Neuronal stem cell (in vitro differentiated cells): ENCODE measurements at regions not wholly inside any gene's neighbourhood (a gene's known extent, or its start where the extent isn't known, plus 50 kb on each side); places are given as distances from the start of the nearest gene placed in this dataset.

Source experiments
- DNase-seq: peaks from one replicate; pipeline ENCODE4 v3.0.0-alpha.2; 2013; ENCODE audit warnings: low spot score
- H2AFZ ChIP-seq: one replicate; pipeline ENCODE4 v1.6.1; 2013; ENCODE audit warnings: mild to moderate bottlenecking, low read length, inconsistent platforms
- H2AK5ac ChIP-seq: 2 replicates; pipeline ENCODE4 v1.6.1; 2013; ENCODE audit warnings: low read depth, mild to moderate bottlenecking, inconsistent platforms, low read length, moderate library complexity, mixed read lengths
- H2BK120ac ChIP-seq: 2 replicates; pipeline ENCODE4 v1.6.1; 2013; ENCODE audit warnings: low read depth, mild to moderate bottlenecking, inconsistent platforms, low read length, moderate library complexity, mixed read lengths
- H2BK12ac ChIP-seq: one replicate; pipeline ENCODE4 v1.6.1; 2013; ENCODE audit warnings: low read length, inconsistent platforms
- H2BK15ac ChIP-seq: 2 replicates; pipeline ENCODE4 v1.6.1; 2013; ENCODE audit warnings: mild to moderate bottlenecking, low read length, inconsistent platforms, mixed read lengths
- H2BK5ac ChIP-seq: one replicate; pipeline ENCODE4 v1.6.1; 2013; ENCODE audit warnings: inconsistent platforms, mild to moderate bottlenecking, low read length, moderate library complexity
- H3K14ac ChIP-seq: one replicate; pipeline ENCODE4 v1.6.1; 2013; ENCODE audit warnings: low read length, inconsistent platforms
- H3K18ac ChIP-seq: 2 replicates; pipeline ENCODE4 v1.6.1; 2013; ENCODE audit warnings: low read length, inconsistent platforms
- H3K23ac ChIP-seq: 2 replicates; pipeline ENCODE4 v1.6.1; 2013; ENCODE audit warnings: low read depth, mild to moderate bottlenecking, mixed read lengths, low read length, inconsistent platforms; ENCODE audit not compliant: poor library complexity
- H3K27ac ChIP-seq: replicated peaks from 3 replicates; pipeline ENCODE4 v1.5.1; 2013; ENCODE audit warnings: low read length, inconsistent platforms
- H3K27me3 ChIP-seq, 3 experiments: 2 replicates each; pipeline ENCODE4 v1.6.1; 2013; ENCODE audit warnings: low read length in 3 of 3, mild to moderate bottlenecking in 2 of 3, inconsistent platforms in 1 of 3, low read depth in 1 of 3, mixed read lengths in 1 of 3, moderate library complexity in 1 of 3; ENCODE audit not compliant: control insufficient read depth in 3 of 3, insufficient read depth in 3 of 3
- H3K36me3 ChIP-seq, 2 donors: replicated peaks in 1 of 2; 2 replicates each; pipeline ENCODE4 v1.6.1; 2013; ENCODE audit warnings: low read length in 2 of 2; ENCODE audit not compliant: control insufficient read depth in 2 of 2, insufficient read depth in 2 of 2
- H3K4ac ChIP-seq: 2 replicates; pipeline ENCODE4 v1.6.1; 2013; ENCODE audit warnings: inconsistent platforms, mild to moderate bottlenecking, low read length, moderate library complexity
- H3K4me1 ChIP-seq, 2 donors: 1 replicate in 1 of 2; 2 replicates in 1 of 2; pipeline ENCODE4 v1.6.1; 2013; ENCODE audit warnings: low read length in 2 of 2, low read depth in 1 of 2; ENCODE audit not compliant: control insufficient read depth in 2 of 2, insufficient read depth in 1 of 2
- H3K4me2 ChIP-seq: one replicate; pipeline ENCODE4 v1.6.1; 2013; ENCODE audit warnings: mild to moderate bottlenecking, low read length, inconsistent platforms; ENCODE audit not compliant: insufficient read depth, poor library complexity, severe bottlenecking
- H3K4me3 ChIP-seq, 2 donors: 2 replicates each; pipeline ENCODE4 v1.5.1; 2013; ENCODE audit warnings: low read length in 2 of 2, mild to moderate bottlenecking in 2 of 2, inconsistent platforms in 1 of 2, moderate library complexity in 1 of 2
- H3K79me1 ChIP-seq: one replicate; pipeline ENCODE4 v1.6.1; 2013; ENCODE audit warnings: low read depth, mild to moderate bottlenecking, inconsistent platforms, low read length, moderate library complexity
- H3K9ac ChIP-seq: one replicate; pipeline ENCODE4 v1.6.1; 2013; ENCODE audit warnings: mild to moderate bottlenecking, low read depth, low read length, inconsistent platforms; ENCODE audit not compliant: poor library complexity
- H3K9me3 ChIP-seq, 2 donors: replicated peaks in 1 of 2; 2 replicates each; pipeline versions ENCODE3 to v1.6.1; 2013; ENCODE audit warnings: low read length in 2 of 2, mild to moderate bottlenecking in 2 of 2, inconsistent platforms in 1 of 2, low read depth in 1 of 2, mixed read lengths in 1 of 2, moderate library complexity in 1 of 2; ENCODE audit not compliant: control insufficient read depth in 2 of 2, insufficient read depth in 1 of 2
- H4K8ac ChIP-seq: one replicate; pipeline ENCODE4 v1.6.1; 2013; ENCODE audit warnings: low read depth, mild to moderate bottlenecking, inconsistent platforms, low read length, moderate library complexity
- H4K91ac ChIP-seq: one replicate; pipeline ENCODE4 v1.6.1; 2013; ENCODE audit warnings: low read length, low read depth, mild to moderate bottlenecking, inconsistent platforms; ENCODE audit not compliant: poor library complexity
- whole genome bisulfite sequencing, 2 donors: extraction: QIAGEN DNeasy Blood & Tissue Kit; methylation state at CpG; one replicate each; pipeline ENCODE4 v1.1.7; 2013; ENCODE audit warnings: missing lambda C conversion rate in 2 of 2, mixed read lengths in 1 of 2; ENCODE audit not compliant: insufficient read length in 2 of 2, insufficient replicate concordance in 1 of 2; ENCODE audit errors: extremely low coverage in 2 of 2; 5-methylcytosine and 5-hydroxymethylcytosine counted together

DNA sequence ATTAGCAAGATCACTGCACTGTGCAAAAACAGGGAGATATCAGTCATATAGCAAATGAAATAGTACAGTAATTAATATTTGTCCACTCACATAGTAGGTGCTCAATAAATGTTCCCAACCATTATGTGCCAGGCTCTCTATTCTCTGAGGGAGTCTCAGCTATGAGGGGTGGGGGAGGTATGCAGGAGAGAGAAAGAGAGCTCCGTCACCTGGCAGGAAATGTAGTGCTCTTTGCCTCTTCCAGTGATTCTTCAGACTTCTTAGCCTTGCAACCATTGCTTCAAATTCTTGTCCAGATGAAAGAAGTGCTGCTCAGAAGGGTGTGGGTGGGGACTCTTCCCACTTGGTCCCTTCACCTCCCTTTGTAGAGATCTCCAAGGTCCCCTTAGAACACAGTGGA is 84.5 kb upstream of the SPRY1 start:
- Histone ChIP-seq H2BK120ac (no peak overlapping the region), H3K4me2 (no peak overlapping the region), H3K79me1 (no peaks in the 10 kb centered on the region), H3K9ac (no peak overlapping the region), H4K8ac (no peak overlapping the region), H2BK5ac (no peak overlapping the region), H3K36me3 (peaks cover 0 to 22% of the 10 kb centered on the region in 2 donors), H2BK15ac (no peak overlapping the region), H4K91ac (no peak overlapping the region), H3K27me3 (no peaks in the 10 kb centered on the region), H3K27ac (peak overlapping the region; percentile 64), H3K9me3 (peaks cover 2 to 28% of the 10 kb centered on the region in 2 donors), H3K4ac (no peak overlapping the region), H3K14ac (no peak overlapping the region), H2AFZ (no peak overlapping the region), H3K4me3 (no peak overlapping the region), H3K18ac (peak overlapping the region; percentile 22), H3K4me1 (peaks cover 5 to 10% of the 10 kb centered on the region in 2 donors), H2AK5ac (no peak overlapping the region), H2BK12ac (no peak overlapping the region), H3K23ac (no peak overlapping the region)
- WGBS, 2 donors = no CpG with 5 or more reads among the region's 1 CpG
- DNase-seq = no peak

DNA sequence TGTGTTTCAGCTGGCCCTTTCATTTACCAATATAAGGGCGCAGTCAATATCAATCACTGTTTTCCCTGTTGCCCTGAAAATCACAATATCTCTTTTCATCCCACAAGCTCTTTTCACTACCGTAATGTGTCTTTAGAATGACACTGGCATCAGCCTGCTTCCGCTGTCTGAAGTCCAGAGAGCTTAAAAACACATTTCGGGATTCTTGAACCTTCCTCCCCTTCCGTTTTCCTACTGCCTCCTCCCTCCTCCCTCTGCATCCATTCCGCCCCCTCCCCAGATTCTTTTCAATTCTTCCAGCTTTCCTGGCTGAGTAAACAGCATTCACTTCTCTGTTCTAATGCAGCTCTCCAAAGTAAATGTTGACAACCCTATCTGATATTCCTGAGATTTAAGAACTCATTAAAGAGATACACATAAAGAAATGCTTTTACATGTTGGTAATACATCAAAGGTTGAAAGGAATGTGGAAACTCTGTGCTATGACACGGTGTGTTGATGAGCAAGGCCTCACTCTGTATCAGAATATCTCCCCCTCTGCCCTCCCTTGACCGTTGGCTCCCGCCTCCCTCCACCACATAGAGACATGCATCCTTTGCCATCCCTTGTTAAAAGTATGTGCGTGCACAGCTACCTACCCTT is 83.5 kb upstream of the SPRY1 start:
- Histone ChIP-seq H3K9ac (no peak overlapping the region), H3K4me2 (no peak overlapping the region), H2AK5ac (no peak overlapping the region), H3K27me3 (no peaks in the 10 kb centered on the region), H2BK5ac (no peak overlapping the region), H3K23ac (no peak overlapping the region), H3K14ac (no peak overlapping the region), H3K4ac (no peak overlapping the region), H4K91ac (no peak overlapping the region), H4K8ac (no peak overlapping the region), H3K18ac (no peak overlapping the region), H2BK15ac (no peak overlapping the region), H2BK12ac (no peak overlapping the region), H2BK120ac (no peak overlapping the region), H3K9me3 (peaks cover 2 to 19% of the 10 kb centered on the region in 2 donors), H3K4me1 (peaks cover 5 to 10% of the 10 kb centered on the region in 2 donors), H3K79me1 (no peaks in the 10 kb centered on the region), H2AFZ (peak overlapping the region; percentile 13), H3K4me3 (no peak overlapping the region), H3K27ac (peak overlapping the region; percentile 64), H3K36me3 (peaks cover 0 to 19% of the 10 kb centered on the region in 2 donors)
- no peak for DNase-seq
- WGBS, 2 donors = no CpG with 5 or more reads among the region's 10 CpGs

DNA sequence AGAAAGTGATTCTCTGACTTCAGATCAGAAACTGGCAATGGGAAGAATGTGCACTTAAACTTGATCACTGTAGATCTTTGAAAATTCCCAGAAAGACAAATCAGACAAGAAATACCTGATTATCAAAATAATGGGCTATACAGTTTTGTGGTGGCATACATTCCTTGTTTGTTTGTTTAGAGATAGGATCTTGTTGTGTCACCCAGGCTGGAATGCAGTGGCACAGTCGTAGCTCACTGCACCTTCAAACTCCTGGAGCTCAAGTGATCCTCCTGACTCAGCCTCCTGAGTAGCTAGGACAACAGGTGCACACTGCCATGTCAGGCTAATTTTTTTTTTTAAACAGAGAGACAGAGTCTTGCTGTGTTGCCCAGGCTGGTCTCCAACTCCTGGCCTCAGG is 81.0 kb upstream of the SPRY1 start:
- H3K9ac ChIP-seq = no peak overlapping the region
- no peak overlapping the region for H3K18ac ChIP-seq
- no peak overlapping the region for H3K14ac ChIP-seq
- H3K27ac ChIP-seq = no peak overlapping the region
- H2BK15ac ChIP-seq = no peak overlapping the region
- no peak overlapping the region for H2BK12ac ChIP-seq
- WGBS, 2 donors = no CpG with 5 or more reads among the region's 1 CpG
- peaks cover 5 to 10% of the 10 kb centered on the region in 2 donors for H3K4me1 ChIP-seq
- H3K4me2 ChIP-seq = no peak overlapping the region
- H3K4ac ChIP-seq = no peak overlapping the region
- no peak overlapping the region for H2AK5ac ChIP-seq
- no peak overlapping the region for H2AFZ ChIP-seq
- no peaks in the 10 kb centered on the region for H3K27me3 ChIP-seq
- H3K4me3 ChIP-seq = no peak overlapping the region
- no peaks in the 10 kb centered on the region for H3K79me1 ChIP-seq
- H3K23ac ChIP-seq = no peak overlapping the region
- H3K9me3 ChIP-seq = peaks cover 0 to 14% of the 10 kb centered on the region in 2 donors
- H2BK5ac ChIP-seq = no peak overlapping the region
- H2BK120ac ChIP-seq = no peak overlapping the region
- H3K36me3 ChIP-seq = peaks cover 0 to 19% of the 10 kb centered on the region in 2 donors
- no peak overlapping the region for H4K91ac ChIP-seq
- H4K8ac ChIP-seq = no peak overlapping the region
- no peak for DNase-seq

DNA sequence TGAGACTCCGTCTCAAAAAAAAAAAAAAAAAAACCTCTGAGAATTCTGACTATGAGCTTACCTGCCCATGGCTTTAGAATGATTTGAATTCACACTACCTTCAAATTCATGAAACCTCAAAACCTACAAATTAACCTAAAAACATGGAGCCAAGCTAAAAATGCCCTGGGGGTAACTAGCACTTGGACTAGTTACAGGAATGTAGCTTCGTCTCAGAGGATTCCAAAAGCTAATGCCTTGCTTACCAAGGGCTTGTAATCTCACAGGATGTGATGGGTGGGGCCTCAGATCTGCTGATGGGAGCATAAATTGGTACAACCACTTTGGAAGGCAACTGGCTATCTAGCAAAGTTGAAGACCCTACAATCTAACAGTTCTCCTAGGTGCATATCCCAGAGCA is 79.4 kb upstream of the SPRY1 start:
- no peak overlapping the region for H2BK5ac ChIP-seq
- H2BK15ac ChIP-seq = no peak overlapping the region
- no peak overlapping the region for H2AK5ac ChIP-seq
- no peak overlapping the region for H3K27ac ChIP-seq
- peaks cover 0 to 19% of the 10 kb centered on the region in 2 donors for H3K36me3 ChIP-seq
- H2BK12ac ChIP-seq = no peak overlapping the region
- peaks cover 0 to 24% of the 10 kb centered on the region in 2 donors for H3K9me3 ChIP-seq
- H3K14ac ChIP-seq = no peak overlapping the region
- DNase-seq = no peak
- no peak overlapping the region for H3K18ac ChIP-seq
- no peak overlapping the region for H4K91ac ChIP-seq
- WGBS, 2 donors = no CpG with 5 or more reads among the region's 2 CpGs
- H4K8ac ChIP-seq = no peak overlapping the region
- H2AFZ ChIP-seq = no peak overlapping the region
- H3K27me3 ChIP-seq = no peaks in the 10 kb centered on the region
- H3K4ac ChIP-seq = no peak overlapping the region
- H3K4me3 ChIP-seq = no peak overlapping the region
- H3K23ac ChIP-seq = no peak overlapping the region
- H3K9ac ChIP-seq = no peak overlapping the region
- H3K4me1 ChIP-seq = peaks cover 4 to 10% of the 10 kb centered on the region in 2 donors
- no peak overlapping the region for H3K4me2 ChIP-seq
- H2BK120ac ChIP-seq = no peak overlapping the region
- H3K79me1 ChIP-seq = no peaks in the 10 kb centered on the region
